DOHH2 (cell line): ENCODE measurements at regions not wholly inside any gene's neighbourhood (a gene's known extent, or its start where the extent isn't known, plus 50 kb on each side); places are given as distances from the start of the nearest gene placed in this dataset.

Experiments used
- CTCF ChIP-seq: fragments of 200-600 bp; sonication (generic); IDR thresholded peaks from one replicate; pipeline ENCODE4 v1.5.1; 2014; ENCODE audit warnings: antibody characterized with exemption, mild to moderate bottlenecking, low read depth, low read length; ENCODE audit not compliant: poor library complexity, severe bottlenecking
- EZH2phosphoT487 ChIP-seq: fragments of 200-600 bp; sonication (generic); IDR thresholded peaks from 2 replicates; pipeline ENCODE4 v1.6.1; 2017; ENCODE audit warnings: borderline replicate concordance, mild to moderate bottlenecking, antibody characterized with exemption, low read length, moderate library complexity, mixed read lengths

DNA sequence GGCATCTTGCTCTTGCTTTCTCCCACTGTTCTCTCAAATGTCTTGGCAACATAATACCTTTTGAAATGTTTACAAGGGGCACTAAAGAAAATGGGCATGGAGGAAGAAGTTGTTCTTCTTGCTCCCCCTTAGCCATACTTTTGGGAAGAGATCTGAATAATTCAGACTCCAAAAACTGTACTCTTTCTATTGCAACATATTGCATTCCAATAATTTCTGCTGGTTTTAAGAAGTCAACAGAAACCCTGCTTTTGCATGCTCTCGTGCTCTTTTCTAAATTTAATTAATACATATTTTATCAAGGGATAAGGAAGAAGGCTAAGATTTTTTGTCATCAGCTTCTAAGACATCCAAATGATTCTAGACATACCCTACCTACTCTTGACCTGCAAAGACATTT, 409.9 kb upstream of the SOX5 start:
- TF ChIP-seq CTCF (no peak), EZH2phosphoT487 (no peak)
